Posterior cingulate gyrus (tissue), 11 donors: ENCODE measurements at regions not wholly inside any gene's neighbourhood (a gene's known extent, or its start where the extent isn't known, plus 50 kb on each side); places are given as distances from the start of the nearest gene placed in this dataset.

ENCODE experiments used
- DNase-seq, 10 donors: peaks; one replicate each; pipeline versions ENCODE4 v3.0.0 to v3.0.0-alpha.2; 2020 to 2021; ENCODE audit warnings: mixed read lengths in 3 of 10
- intact Hi-C: fragments of 100-400 bp; cut with DNase I; formaldehyde crosslinking; loops from one replicate; pipeline ENCODE4 v1.15.1; 2023

DNA sequence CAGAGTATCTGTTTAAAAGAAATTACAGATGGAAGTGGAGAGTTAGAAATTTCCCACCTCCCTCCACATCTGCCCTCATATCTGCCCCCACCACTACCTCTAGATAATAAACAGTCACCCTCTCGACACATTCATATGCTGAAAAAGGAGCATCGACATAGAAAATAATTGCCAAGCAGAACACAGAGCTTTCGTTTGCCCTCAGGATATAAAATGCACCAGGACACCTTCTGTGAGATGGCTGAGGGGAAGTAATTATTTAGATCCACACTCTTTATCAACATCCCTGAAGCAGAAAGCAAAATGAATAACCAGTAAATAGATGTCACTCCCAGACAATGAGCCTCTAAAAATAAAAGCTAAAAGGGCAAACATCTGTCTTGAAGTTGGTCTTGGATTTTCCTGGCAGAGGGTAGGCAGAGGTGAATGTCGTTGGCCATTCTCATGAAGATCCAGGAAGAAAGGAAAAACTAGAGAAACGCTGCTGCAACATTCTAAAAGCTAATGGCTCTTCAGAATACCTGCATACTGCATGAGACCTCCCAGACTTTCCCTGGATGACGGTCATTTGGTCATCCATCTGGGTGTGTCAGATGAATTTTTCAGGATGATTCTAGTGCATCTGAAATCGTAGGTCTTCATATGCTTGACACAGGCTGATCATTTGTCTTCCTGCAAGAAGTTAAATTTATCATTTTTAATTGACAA is 527.5 kb downstream of the RFC3 start:
- intact Hi-C loops = no loop called here

GRCh38 chr13:34346626-34347025 is 528.7 kb downstream of the RFC3 start:
- intact Hi-C loops = no loop called here

More for the DNA sequence above, 527.5 kb downstream of the RFC3 start:
- no peak for DNase-seq

GRCh38 chr13:34347784-34348573 is 530.0 kb downstream of the RFC3 start:
- intact Hi-C loops = no loop called here
- peak in 3 of 10 donors; percentile 10 to 65 (median 12) for DNase-seq

More at GRCh38 chr13:34346626-34347025, 528.7 kb downstream of the RFC3 start:
- no peak for DNase-seq

DNA sequence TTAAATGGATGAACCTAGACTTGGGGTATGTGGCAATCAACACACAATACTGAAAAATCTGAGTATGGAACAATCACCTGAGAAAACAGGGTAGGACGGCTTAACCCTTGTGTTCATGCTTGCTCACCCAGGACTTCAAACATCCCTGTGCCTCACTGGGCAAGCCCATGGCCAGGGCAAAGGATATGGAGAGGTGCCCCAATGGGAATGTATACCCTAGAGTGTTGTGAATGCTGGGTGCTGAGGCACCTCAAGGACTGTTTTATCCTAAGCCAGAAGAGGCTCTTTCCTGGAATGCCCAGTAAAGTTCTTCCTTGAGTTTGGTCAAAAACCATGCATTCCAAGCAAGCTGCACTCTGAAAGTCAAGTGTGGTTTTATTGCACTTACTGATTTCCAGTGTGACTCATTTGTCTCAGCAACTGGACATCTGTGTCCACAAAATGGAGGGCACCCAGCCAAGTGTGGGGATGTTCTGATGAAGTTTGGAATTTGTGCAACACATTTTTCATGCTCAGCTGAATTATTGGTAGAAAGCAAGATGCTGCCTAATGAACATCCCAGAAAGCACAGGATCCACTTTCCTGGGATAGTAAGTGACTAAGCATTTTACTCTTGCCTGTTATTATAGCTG is 531.3 kb downstream of the RFC3 start:
- intact Hi-C loops = no loop called here
- DNase-seq = peak in 6 of 10 donors; percentile 22 to 87 (median 62)

GRCh38 chr13:34350671-34351070 is 532.7 kb downstream of the RFC3 start:
- DNase-seq = no peak
- intact Hi-C loops = no loop called here

- intact Hi-C loops = no loop called here
- DNase-seq = no peak
Measured at GRCh38 chr13:34351134-34351533, 533.2 kb downstream of the RFC3 start.

DNA sequence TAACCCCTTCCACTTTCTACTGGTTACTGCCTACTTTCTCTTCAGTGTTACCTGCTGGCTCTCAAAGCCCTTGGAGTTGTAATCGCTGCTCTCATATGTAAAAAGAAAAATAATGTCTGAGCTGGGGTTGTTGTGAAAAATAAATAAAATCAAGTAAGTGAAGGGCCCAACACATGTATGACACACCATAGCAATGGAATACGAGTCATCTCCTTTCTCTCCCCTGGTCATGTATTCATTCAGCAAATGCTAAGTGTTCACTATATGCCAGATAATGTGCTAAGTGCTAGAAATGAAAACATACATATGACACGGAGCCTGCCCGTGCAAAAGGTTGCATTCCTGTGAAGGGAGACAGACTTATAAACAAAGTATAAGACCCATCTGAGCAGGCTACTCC is 535.0 kb downstream of the RFC3 start:
- intact Hi-C loops = no loop called here
- no peak for DNase-seq

DNA sequence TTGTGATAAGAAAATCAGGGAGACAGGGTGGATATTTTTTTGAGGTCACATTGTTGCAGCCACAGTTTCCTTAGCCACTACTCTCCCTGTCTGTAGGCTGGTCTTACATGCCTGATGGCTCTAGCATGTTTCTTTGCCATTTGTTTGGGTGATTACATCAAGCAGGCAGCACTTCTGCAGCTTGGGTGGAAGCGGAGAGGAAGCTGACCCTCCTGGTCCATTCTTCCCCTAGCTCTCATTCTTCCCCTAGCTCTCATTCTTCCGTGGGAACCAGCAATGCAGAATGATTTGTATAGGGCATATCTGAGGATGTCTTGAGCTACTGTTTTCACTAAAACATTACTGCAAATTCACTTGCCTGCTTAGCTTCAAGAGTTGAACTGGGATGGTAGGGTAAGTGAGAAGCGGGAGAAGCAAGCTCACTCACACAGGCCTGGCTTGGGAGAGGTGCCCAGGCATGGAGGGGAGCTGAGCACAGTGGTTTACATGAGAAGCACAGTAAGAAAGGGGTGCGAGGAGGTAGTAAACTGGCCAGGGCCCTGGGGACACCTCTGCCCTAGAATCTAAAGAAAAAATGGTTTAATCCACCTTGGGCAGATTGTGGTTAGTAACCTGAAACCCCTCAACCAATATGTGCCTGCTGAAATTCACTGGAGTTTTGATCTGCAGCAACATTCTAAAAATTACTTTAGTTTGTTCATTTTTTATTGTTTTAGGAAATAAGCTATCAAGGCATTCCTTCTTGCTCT is 538.9 kb downstream of the RFC3 start:
- intact Hi-C loops = no loop called here
- DNase-seq = peak in 1 of 10 donors; percentile 58

DNA sequence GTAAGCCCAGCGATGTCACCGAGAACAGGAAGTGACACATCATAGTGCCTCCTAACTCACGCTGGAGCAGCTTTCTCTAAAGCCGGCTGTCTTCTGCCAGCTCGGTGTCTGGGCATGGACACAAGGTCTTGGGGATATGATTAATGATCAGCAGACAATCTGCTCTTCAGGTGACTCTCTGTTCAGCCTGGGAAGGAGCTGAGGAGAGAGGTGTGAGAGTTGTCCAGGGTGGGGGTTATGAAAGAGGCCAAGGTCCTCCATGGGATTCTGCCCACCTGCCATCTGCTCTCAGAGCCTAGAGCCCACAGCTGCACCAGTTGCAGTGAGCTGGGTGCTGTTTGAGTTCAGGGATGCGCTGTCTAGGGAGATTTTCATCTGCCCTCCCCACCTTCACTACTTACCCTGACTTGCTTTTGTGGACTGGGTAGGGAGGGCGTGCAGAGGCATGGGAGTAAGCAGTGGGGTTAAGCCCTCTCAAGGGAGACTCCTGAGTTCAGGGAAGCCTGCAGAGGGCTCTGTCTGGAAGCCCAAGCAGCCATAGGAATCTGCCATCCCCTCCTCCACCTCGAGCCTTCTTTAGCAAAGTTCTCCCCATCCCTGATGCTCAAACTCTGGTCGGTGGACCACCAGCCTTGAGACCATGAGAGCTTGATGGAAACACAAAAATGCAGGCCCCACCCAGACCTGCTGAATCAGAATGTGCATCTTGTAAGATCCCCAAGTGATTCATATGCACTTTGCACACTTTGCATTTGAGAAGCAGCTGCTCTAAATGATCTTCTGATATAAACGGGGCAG is 539.7 kb downstream of the RFC3 start:
- intact Hi-C loops = no loop called here
- peak in 1 of 10 donors; percentile 38 for DNase-seq

DNA sequence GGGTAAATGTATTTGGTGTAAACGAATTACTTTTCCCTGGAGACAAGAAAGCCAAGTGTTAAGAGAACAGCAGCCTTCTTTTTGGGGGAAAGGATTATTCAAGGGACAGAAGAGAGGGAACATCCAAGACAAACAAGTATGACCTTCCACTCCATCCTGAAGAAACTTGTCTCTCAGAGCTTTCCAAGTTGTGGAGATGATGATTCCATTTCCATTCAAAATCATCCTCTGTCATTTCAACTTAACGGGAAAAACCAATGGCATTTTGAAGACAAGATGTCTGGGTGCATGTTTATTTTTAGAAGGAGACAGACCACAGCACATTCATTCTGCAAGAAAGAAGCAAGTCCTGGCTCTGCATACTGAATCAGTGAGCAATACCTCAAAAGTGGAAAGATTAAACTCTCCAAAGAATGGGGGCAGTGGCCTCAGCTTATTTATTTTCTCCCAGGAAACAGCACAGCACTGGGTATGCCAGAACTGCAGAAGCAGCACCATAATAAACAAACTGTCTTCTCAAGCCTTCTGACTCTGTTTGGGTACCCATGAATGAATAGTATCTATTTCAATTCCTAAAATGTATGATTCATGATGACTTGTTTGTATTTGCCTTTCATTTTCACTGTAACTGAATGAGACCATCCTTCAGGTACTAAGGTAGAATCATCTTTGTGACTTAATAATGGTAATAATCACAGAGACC is 541.0 kb downstream of the RFC3 start:
- intact Hi-C loops = no loop called here

GRCh38 chr13:34360702-34361101 is 542.8 kb downstream of the RFC3 start:
- intact Hi-C loops = no loop called here
- DNase-seq = no peak

More for the DNA sequence above, 541.0 kb downstream of the RFC3 start:
- no peak for DNase-seq

DNA sequence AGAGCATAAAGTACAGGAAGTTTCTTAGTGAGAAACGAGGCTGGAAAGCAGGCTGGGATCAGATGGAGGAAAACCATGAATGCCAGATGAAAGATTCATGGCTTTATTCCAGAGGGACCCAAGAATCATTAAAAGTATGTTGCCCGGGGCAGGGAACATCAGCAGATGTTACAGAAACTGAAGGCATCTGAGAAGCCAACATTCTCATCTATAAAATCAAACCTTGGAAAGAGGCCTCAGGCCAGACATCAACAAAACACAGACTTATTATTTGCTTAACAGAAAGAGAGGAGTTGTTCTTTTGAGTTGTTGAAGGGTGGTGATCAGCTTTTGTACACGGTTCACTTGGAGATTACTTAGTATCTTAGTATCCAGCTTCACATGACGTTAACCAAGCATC is 543.6 kb downstream of the RFC3 start:
- no peak for DNase-seq
- intact Hi-C loops = no loop called here

DNA sequence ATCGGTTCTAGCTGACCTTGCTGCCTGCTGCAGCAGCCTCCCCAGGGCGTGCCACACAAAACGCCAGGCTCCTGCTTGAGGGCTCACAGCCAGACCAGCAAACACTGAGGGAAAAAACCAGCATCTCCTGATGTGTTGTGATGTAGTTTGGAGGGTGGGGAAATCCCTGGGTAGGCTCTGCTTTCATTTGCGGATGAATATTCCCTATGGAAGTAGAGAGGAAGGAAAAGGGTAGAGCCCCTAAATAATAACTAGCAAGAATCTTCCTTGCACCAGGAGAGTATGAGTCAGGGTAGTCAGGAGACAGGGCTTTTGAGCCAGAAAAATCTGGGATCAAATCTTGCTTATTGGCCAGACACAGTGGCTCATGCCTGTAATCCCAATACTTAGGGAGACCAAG is 545.3 kb downstream of the RFC3 start:
- intact Hi-C loops = no loop called here

DNA sequence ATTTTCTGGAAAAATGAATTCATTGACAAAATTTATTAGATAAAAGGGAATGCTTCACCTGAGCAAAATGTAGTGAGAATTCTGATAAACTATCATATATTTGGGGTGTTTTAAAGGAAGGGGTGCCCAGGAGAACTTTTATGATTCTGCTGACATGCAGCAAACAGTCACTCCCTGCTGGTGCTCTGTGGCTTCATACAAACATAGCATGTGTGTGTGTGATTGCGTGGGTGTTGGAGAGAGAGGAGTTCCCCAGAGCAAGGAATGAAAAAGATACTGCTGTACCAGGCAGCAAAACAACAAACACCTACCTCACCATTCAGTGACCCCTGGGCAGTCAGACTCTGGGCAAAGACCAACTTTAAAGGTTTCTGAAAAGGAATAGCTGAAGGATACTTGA is 546.7 kb downstream of the RFC3 start:
- intact Hi-C loops = no loop called here
- no peak for DNase-seq

More for the DNA sequence above, 545.3 kb downstream of the RFC3 start:
- no peak for DNase-seq

GRCh38 chr13:34369931-34370330 is 552.0 kb downstream of the RFC3 start:
- no peak for DNase-seq
- intact Hi-C loops = no loop called here

- intact Hi-C loops = no loop called here
- no peak for DNase-seq
Measured at GRCh38 chr13:34371108-34371507, 553.2 kb downstream of the RFC3 start.

GRCh38 chr13:34371645-34372395 is 553.9 kb downstream of the RFC3 start:
- intact Hi-C loops = no loop called here
- DNase-seq = no peak

- DNase-seq = no peak
- intact Hi-C loops = no loop called here
Measured at GRCh38 chr13:34372581-34372980, 554.6 kb downstream of the RFC3 start.

DNA sequence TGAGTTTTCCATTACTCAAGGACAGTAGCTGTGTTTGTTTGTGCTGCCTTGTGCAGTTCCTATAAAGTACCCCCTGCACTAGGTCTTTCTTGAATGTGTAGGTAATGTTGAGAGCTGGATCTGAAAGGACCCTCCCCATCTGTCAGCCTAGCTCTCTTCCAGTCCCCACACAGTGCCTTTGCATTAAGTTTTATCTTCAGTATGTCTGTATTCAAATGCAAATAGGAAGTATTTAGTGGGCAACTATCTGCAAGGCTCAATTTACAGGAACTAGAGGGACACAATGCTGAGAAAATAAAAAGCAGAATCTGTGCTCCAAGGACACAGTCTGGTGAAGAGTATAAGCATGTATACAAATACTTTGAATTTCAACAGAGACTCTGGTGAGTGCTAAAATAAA is 558.5 kb downstream of the RFC3 start:
- no peak for DNase-seq
- intact Hi-C loops = no loop called here
